H1 (cell line): ENCODE measurements at regions not wholly inside any gene's neighbourhood (a gene's known extent, or its start where the extent isn't known, plus 50 kb on each side); places are given as distances from the start of the nearest gene placed in this dataset.
A peak's percentile ranks its signal among the peaks of the same experiment; 100 is the strongest.

ENCODE experiments used
- CTCF ChIA-PET: fragments of 300-600 bp; sonication (Branson Sonifier 250); formaldehyde crosslinking; loops from one replicate; lab custom pipeline; 2021; ENCODE audit not compliant: partially characterized antibody; lab: Charles Lee
- POLR2A ChIA-PET: fragments of 300-600 bp; sonication (Branson Sonifier 250); formaldehyde crosslinking; loops from one replicate; lab custom pipeline; 2021; ENCODE audit warnings: inconsistent platforms; ENCODE audit not compliant: partially characterized antibody; lab: Charles Lee
- DNase-seq, 2 experiments: peaks; one replicate each; pipeline versions ENCODE4 v3.0.0 to v3.0.0-alpha.2; 2010 to 2022; ENCODE audit warnings: low spot score in 2 of 2, low read depth in 1 of 2, mixed read lengths in 1 of 2
- FAIRE-seq: peaks from 2 replicates; lab custom pipeline; 2011; peaks lifted over from hg19 to GRCh38; lab: Jason Lieb, UNC
- H2AFZ ChIP-seq: 2 replicates; pipeline ENCODE4 v1.8.1; 2012; ENCODE audit warnings: low read length, inconsistent platforms
- H2AK5ac ChIP-seq: 2 replicates; pipeline ENCODE4 v1.6.1; 2013; ENCODE audit warnings: low read depth, low read length
- H2BK120ac ChIP-seq: replicated peaks from 2 replicates; pipeline ENCODE3; 2013; ENCODE audit warnings: low read depth, low read length, inconsistent platforms
- H2BK12ac ChIP-seq: 2 replicates; pipeline ENCODE4 v1.6.1; 2013; ENCODE audit warnings: low read depth, low read length
- H2BK15ac ChIP-seq: 2 replicates; pipeline ENCODE4 v1.6.1; 2013; ENCODE audit warnings: low read length
- H2BK20ac ChIP-seq: 2 replicates; pipeline ENCODE4 v1.6.1; 2013; ENCODE audit warnings: low read length
- H2BK5ac ChIP-seq: 2 replicates; pipeline ENCODE4 v1.6.1; 2013; ENCODE audit warnings: low read depth, low read length
- H3K14ac ChIP-seq: 2 replicates; pipeline ENCODE4 v1.6.1; 2013; ENCODE audit warnings: inconsistent platforms; ENCODE audit not compliant: insufficient read length
- H3K18ac ChIP-seq: 2 replicates; pipeline ENCODE4 v1.6.1; 2013; ENCODE audit warnings: low read length; ENCODE audit errors: extremely low read depth
- H3K23ac ChIP-seq: 2 replicates; pipeline ENCODE4 v1.6.1; 2013; ENCODE audit warnings: inconsistent platforms; ENCODE audit not compliant: insufficient read length
- H3K23me2 ChIP-seq: 2 replicates; pipeline ENCODE4 v1.6.1; 2013; ENCODE audit warnings: low read depth, low read length
- H3K27ac ChIP-seq: 2 replicates; pipeline ENCODE4 v1.6.1; 2011; ENCODE audit warnings: low read depth, low read length, inconsistent platforms
- H3K27me3 ChIP-seq, 4 experiments: replicated peaks in 1 of 4; 1 replicate in 1 of 4; 2 replicates in 3 of 4; pipeline versions ENCODE4 v1.6.1 to v1.8.1; 2011 to 2013; ENCODE audit warnings: low read length in 3 of 4, mild to moderate bottlenecking in 3 of 4, inconsistent platforms in 2 of 4, mixed read lengths in 2 of 4, moderate library complexity in 1 of 4; ENCODE audit not compliant: control insufficient read depth in 3 of 4, insufficient read depth in 3 of 4; ENCODE audit errors: extremely low read depth in 1 of 4
- H3K36me3 ChIP-seq, 4 experiments: 2 replicates each; pipeline versions ENCODE4 v1.6.1 to v1.8.1; 2011 to 2013; ENCODE audit warnings: mild to moderate bottlenecking in 4 of 4, low read length in 3 of 4, moderate library complexity in 2 of 4, control low read depth in 1 of 4, inconsistent platforms in 1 of 4; ENCODE audit not compliant: insufficient read depth in 4 of 4, control insufficient read depth in 2 of 4
- H3K4ac ChIP-seq: replicated peaks from 2 replicates; pipeline ENCODE3; 2013; ENCODE audit warnings: low read length, low read depth, mixed read lengths, inconsistent platforms; ENCODE audit not compliant: insufficient read length
- H3K4me1 ChIP-seq, 4 experiments: replicated peaks in 1 of 4; 1 replicate in 1 of 4; 2 replicates in 3 of 4; pipeline versions ENCODE4 v1.6.1 to v1.8.1; 2011 to 2013; ENCODE audit warnings: low read length in 3 of 4, inconsistent platforms in 2 of 4, mixed read lengths in 1 of 4; ENCODE audit not compliant: insufficient read depth in 4 of 4, control insufficient read depth in 3 of 4
- H3K4me2 ChIP-seq, 2 experiments: 2 replicates each; pipeline versions ENCODE4 v1.6.1 to v1.8.1; 2011 to 2013; ENCODE audit warnings: low read depth in 2 of 2, low read length in 2 of 2, control low read depth in 1 of 2, inconsistent platforms in 1 of 2, mild to moderate bottlenecking in 1 of 2; ENCODE audit not compliant: insufficient read depth in 1 of 2
- H3K4me3 ChIP-seq, 4 experiments: fragments of 200-600, 300-600 bp in 1 of 4; sonication (generic), shearing (Covaris generic), sonication (Bioruptor Twin) in 1 of 4; 2 replicates each; pipeline versions ENCODE4 v1.5.1 to v1.8.1; 2011 to 2016; ENCODE audit warnings: low read length in 4 of 4, low read depth in 3 of 4, control low read depth in 2 of 4, inconsistent platforms in 2 of 4, mild to moderate bottlenecking in 2 of 4, mixed read lengths in 1 of 4, moderate library complexity in 1 of 4; ENCODE audit not compliant: insufficient read depth in 2 of 4; ENCODE audit errors: extremely low read depth in 1 of 4
- H3K56ac ChIP-seq: replicated peaks from 2 replicates; pipeline ENCODE3; 2013; ENCODE audit warnings: low read depth, mild to moderate bottlenecking, mixed read lengths, low read length, inconsistent platforms; ENCODE audit not compliant: insufficient read length
- H3K79me1 ChIP-seq: 2 replicates; pipeline ENCODE4 v1.6.1; 2013; ENCODE audit warnings: low read depth, low read length, control low read depth
- H3K79me2 ChIP-seq, 2 experiments: 2 replicates each; pipeline versions ENCODE4 v1.6.1 to v1.8.1; 2012 to 2013; ENCODE audit warnings: low read length in 2 of 2, mild to moderate bottlenecking in 2 of 2, inconsistent platforms in 1 of 2; ENCODE audit not compliant: insufficient read depth in 2 of 2, control insufficient read depth in 1 of 2
- H3K9ac ChIP-seq, 4 experiments: replicated peaks in 1 of 4; 1 replicate in 1 of 4; 2 replicates in 3 of 4; pipeline versions ENCODE4 v1.6.1 to v1.8.1; 2011 to 2013; ENCODE audit warnings: low read depth in 3 of 4, low read length in 3 of 4, control low read depth in 2 of 4, mild to moderate bottlenecking in 2 of 4, moderate library complexity in 2 of 4, inconsistent platforms in 1 of 4; ENCODE audit errors: extremely low read depth in 1 of 4
- H3K9me3 ChIP-seq, 2 experiments: 2 replicates each; pipeline versions ENCODE4 v1.6.1 to v1.8.1; 2012 to 2013; ENCODE audit warnings: mild to moderate bottlenecking in 2 of 2, moderate library complexity in 2 of 2, control low read depth in 1 of 2, inconsistent platforms in 1 of 2, low read depth in 1 of 2, low read length in 1 of 2, mixed read lengths in 1 of 2; ENCODE audit not compliant: insufficient read depth in 2 of 2
- H4K20me1 ChIP-seq, 2 experiments: replicated peaks in 1 of 2; 2 replicates each; pipeline versions ENCODE3 to v1.8.1; 2011 to 2013; ENCODE audit warnings: inconsistent platforms in 2 of 2, low read length in 2 of 2, mild to moderate bottlenecking in 1 of 2; ENCODE audit not compliant: insufficient read depth in 2 of 2, control insufficient read depth in 1 of 2
- H4K5ac ChIP-seq: 2 replicates; pipeline ENCODE4 v1.6.1; 2013; ENCODE audit warnings: low read length, low read depth, mixed read lengths, inconsistent platforms; ENCODE audit not compliant: insufficient read length
- H4K8ac ChIP-seq: 2 replicates; pipeline ENCODE4 v1.8.0; 2013; ENCODE audit warnings: mild to moderate bottlenecking, moderate library complexity, low read length, inconsistent platforms; ENCODE audit not compliant: insufficient read depth; ENCODE audit errors: extremely low read depth
- H4K91ac ChIP-seq: replicated peaks from 2 replicates; pipeline ENCODE3; 2013; ENCODE audit warnings: low read length, mixed read lengths, inconsistent platforms; ENCODE audit not compliant: insufficient read length
- FOSL1 ChIP-seq: IDR thresholded peaks from 2 replicates; pipeline ENCODE4 v1.6.1; 2011; ENCODE audit warnings: mild to moderate bottlenecking, low read depth, low read length, moderate library complexity; ENCODE audit not compliant: insufficient read depth
- HDAC2 ChIP-seq, 2 experiments: fragments of 300-600 bp in 1 of 2; sonication (generic) in 1 of 2; IDR thresholded peaks; 2 replicates each; pipeline ENCODE4 v1.6.1; 2011 to 2012; ENCODE audit warnings: low read depth in 2 of 2, low read length in 2 of 2, mild to moderate bottlenecking in 2 of 2, moderate library complexity in 2 of 2, borderline replicate concordance in 1 of 2, inconsistent platforms in 1 of 2
- HDAC6 ChIP-seq: IDR thresholded peaks from one replicate; pipeline ENCODE4 v1.7.1; 2012; ENCODE audit warnings: low read depth, mild to moderate bottlenecking, inconsistent platforms, low read length, moderate library complexity
- MAFK ChIP-seq: IDR thresholded peaks from 2 replicates; pipeline ENCODE4 v1.6.1; 2012; ENCODE audit warnings: low read depth, mild to moderate bottlenecking, improper control_type of control experiment, low read length
- PHF8 ChIP-seq: fragments of 200-600 bp; sonication (generic); conservative IDR thresholded peaks from 2 replicates; pipeline ENCODE4 v1.7.1; 2012; ENCODE audit warnings: low read depth, mild to moderate bottlenecking, inconsistent platforms, low read length, moderate library complexity
- POLR2A ChIP-seq, 2 experiments: IDR thresholded peaks; 1 replicate in 1 of 2; 2 replicates in 1 of 2; pipeline ENCODE4 v1.6.1; 2011; ENCODE audit warnings: low read depth in 2 of 2, low read length in 2 of 2, mild to moderate bottlenecking in 2 of 2; ENCODE audit errors: control extremely low read depth in 1 of 2
- SIX5 ChIP-seq: IDR thresholded peaks from 2 replicates; pipeline ENCODE4 v1.6.1; 2011; ENCODE audit warnings: mild to moderate bottlenecking, low read depth, low read length
- WGBS, 2 experiments: shearing (Covaris generic) in 1 of 2; methylation state at CpG; one replicate each; pipeline versions ENCODE4 v1.1.6 to v1.1.7; 2013 to 2015; ENCODE audit warnings: low lambda C conversion rate in 2 of 2, mixed read lengths in 2 of 2, inconsistent platforms in 1 of 2, low coverage in 1 of 2, missing lambda C conversion rate in 1 of 2; ENCODE audit not compliant: insufficient replicate concordance in 2 of 2, insufficient coverage in 1 of 2, insufficient read length in 1 of 2; ENCODE audit errors: extremely low coverage in 1 of 2, missing lambda C conversion rate in 1 of 2; 5-methylcytosine and 5-hydroxymethylcytosine counted together
- TF ChIP-seq, protein P1 (sequence below), 3 experiments: IDR thresholded peaks; 1 replicate in 2 of 3; 2 replicates in 1 of 3; pipeline versions ENCODE4 v1.5.1 to v1.6.1; 2011; ENCODE audit warnings: low read length in 3 of 3, mild to moderate bottlenecking in 3 of 3, inconsistent platforms in 2 of 3, low read depth in 1 of 3, moderate library complexity in 1 of 3; ENCODE audit not compliant: insufficient read depth in 1 of 3; ENCODE audit errors: control extremely low read depth in 1 of 3

DNA sequence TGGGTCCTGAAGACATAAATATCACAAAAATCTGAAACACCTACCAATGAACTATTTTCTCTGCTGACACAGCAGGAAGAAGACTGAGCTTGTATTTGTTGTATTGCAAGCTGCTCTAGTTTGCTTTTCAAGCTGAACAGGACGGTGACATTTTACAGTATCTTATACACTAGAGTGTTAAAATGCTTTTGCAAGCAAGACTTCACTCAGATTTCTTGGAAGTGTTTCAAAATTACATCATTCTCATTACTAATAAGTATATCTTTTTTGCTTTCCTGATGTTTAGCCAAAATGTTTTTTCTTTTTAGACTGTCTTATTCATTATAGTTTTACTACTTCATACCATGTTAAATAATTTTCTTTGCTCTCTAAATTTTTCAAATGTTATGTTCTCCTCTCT is 427.1 kb upstream of the CXADR start:
- Histone ChIP-seq H2AK5ac (no peak overlapping the region), H2BK20ac (no peak overlapping the region), H2BK120ac (no peak overlapping the region), H4K20me1 (no peaks in the 10 kb centered on the region), H2BK5ac (no peak overlapping the region), H4K5ac (no peak overlapping the region), H3K27ac (no peak overlapping the region), H2BK15ac (no peak overlapping the region), H3K23me2 (no peaks in the 10 kb centered on the region; the same call in 1 of the 2 replicates), H3K36me3 (no peaks in the 10 kb centered on the region), H3K79me2 (no peaks in the 10 kb centered on the region), H3K9ac (no peak overlapping the region), H3K27me3 (peaks cover 0 to 1% (median 0%) of the 10 kb centered on the region in 4 experiments; a peak in 1 of 7 replicates), H3K56ac (no peak overlapping the region), H3K4ac (no peak overlapping the region), H3K4me3 (no peak overlapping the region), H3K9me3 (no peaks in the 10 kb centered on the region), H4K91ac (no peak overlapping the region), H3K79me1 (no peaks in the 10 kb centered on the region), H2BK12ac (no peak overlapping the region), H3K4me1 (no peaks in the 10 kb centered on the region), H3K23ac (no peak overlapping the region), H3K18ac (no peak overlapping the region), H2AFZ (no peak overlapping the region), H3K4me2 (no peak overlapping the region), H4K8ac (no peak overlapping the region), H3K14ac (no peak overlapping the region)
- DNase-seq (no peak), FAIRE-seq (no peak)
- CTCF ChIA-PET, result no interaction called here
- POLR2A ChIA-PET, result no interaction called here
- TF ChIP-seq FOSL1 (no peak), HDAC6 (no peak), SIX5 (no peak), POLR2A (IDR thresholded peaks at IDR 0.05; ENCODE audit: control extremely low read depth in 1 of 2, low read depth in 2 of 2, low read length in 2 of 2) (no peak), PHF8 (no peak), MAFK (0 out of 2 replicates have a peak, but pooled peaks have one; percentile 28), HDAC2 (IDR thresholded peaks at IDR 0.05; ENCODE audit: borderline replicate concordance in 1 of 2, low read depth in 2 of 2, low read length in 2 of 2) (no peak)
- TF ChIP-seq, protein P1, sequence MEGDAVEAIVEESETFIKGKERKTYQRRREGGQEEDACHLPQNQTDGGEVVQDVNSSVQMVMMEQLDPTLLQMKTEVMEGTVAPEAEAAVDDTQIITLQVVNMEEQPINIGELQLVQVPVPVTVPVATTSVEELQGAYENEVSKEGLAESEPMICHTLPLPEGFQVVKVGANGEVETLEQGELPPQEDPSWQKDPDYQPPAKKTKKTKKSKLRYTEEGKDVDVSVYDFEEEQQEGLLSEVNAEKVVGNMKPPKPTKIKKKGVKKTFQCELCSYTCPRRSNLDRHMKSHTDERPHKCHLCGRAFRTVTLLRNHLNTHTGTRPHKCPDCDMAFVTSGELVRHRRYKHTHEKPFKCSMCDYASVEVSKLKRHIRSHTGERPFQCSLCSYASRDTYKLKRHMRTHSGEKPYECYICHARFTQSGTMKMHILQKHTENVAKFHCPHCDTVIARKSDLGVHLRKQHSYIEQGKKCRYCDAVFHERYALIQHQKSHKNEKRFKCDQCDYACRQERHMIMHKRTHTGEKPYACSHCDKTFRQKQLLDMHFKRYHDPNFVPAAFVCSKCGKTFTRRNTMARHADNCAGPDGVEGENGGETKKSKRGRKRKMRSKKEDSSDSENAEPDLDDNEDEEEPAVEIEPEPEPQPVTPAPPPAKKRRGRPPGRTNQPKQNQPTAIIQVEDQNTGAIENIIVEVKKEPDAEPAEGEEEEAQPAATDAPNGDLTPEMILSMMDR (IDR thresholded peaks at IDR 0.05; ENCODE audit: control extremely low read depth in 1 of 3, insufficient read depth in 1 of 3, low read depth in 1 of 3, low read length in 3 of 3), result no peak
- 83% methylated on average over 1 of the region's 1 CpG; no CpG with 5 or more reads in 1 of the 2 experiments for WGBS, 2 experiments
